ENCODE measurements at regions not wholly inside any gene's neighbourhood (a gene's known extent, or its start where the extent isn't known, plus 50 kb on each side); places are given as distances from the start of the nearest gene placed in this dataset.

- TF ChIP-seq EZH2 (IDR thresholded peaks at IDR 0.05; ENCODE audit: low read depth) (no peak), CTCF (conservative IDR thresholded peaks at IDR 0.05) (no peak)
These were observed 407.2 kb upstream of the MYT1L start for GRCh38 chr2:2738276-2738675.

Measured in PC-9 (cell line).